Transverse colon (tissue), 3 donors: ENCODE measurements at regions not wholly inside any gene's neighbourhood (a gene's known extent, or its start where the extent isn't known, plus 50 kb on each side); places are given as distances from the start of the nearest gene placed in this dataset.

Source experiments
- CTCF ChIP-seq, 5 experiments: fragments of 200-600 bp in 3 of 5; fragments of 450-650 bp in 2 of 5; sonication (generic) in 3 of 5; IDR thresholded peaks; 1 replicate in 2 of 5; 2 replicates in 3 of 5; pipeline ENCODE4 v1.5.1; 2016 to 2017; ENCODE audit warnings: antibody characterized with exemption in 5 of 5, inconsistent platforms in 3 of 5, mild to moderate bottlenecking in 2 of 5, moderate library complexity in 1 of 5
- POLR2A ChIP-seq: fragments of 450-650 bp; IDR thresholded peaks from one replicate; pipeline ENCODE4 v1.6.1; 2016; ENCODE audit warnings: antibody characterized with exemption, mild to moderate bottlenecking, moderate library complexity

DNA sequence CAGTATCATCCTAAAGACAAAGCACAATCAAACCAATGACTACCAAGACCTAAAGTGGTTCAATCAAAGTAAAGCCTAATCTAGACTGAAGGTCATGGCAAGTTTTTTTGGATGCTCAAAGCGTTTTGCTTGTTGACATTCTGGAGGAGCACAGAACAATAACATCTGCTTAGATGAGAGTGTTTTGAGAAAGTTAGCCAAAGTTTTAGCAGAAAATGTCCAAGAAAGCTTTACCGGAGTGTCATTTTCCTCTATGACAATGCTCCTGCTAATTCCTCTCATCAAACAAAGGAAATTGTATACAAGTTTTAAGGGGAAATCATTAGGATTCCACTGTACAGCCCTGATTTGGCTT, 256.9 kb upstream of the FAT3 start:
- TF ChIP-seq POLR2A: no peak
- no peak for TF ChIP-seq CTCF (IDR thresholded peaks at IDR 0.05)
